ENCODE measurements at regions not wholly inside any gene's neighbourhood (a gene's known extent, or its start where the extent isn't known, plus 50 kb on each side); places are given as distances from the start of the nearest gene placed in this dataset.

DNA sequence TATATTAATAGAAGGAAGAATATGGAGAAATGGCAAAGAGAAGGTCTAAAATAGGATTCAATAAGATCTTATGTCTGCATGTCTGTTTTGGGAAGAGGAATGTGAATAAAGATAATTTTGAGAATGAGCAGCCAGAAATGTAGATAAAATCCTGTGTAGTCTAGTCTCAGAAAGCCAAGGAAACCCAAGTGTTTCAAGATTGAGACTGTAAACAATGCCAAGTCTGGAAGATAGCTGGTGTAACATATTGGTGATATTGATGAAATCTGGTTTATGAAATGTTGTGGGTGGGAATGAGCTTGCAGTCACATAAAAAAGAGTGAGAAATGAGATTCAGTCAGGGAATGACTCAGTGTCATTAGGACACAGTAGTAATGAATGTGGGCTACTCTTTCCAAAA lies 1180.3 kb upstream of the PCDH20 start:
- TF ChIP-seq, protein P1, sequence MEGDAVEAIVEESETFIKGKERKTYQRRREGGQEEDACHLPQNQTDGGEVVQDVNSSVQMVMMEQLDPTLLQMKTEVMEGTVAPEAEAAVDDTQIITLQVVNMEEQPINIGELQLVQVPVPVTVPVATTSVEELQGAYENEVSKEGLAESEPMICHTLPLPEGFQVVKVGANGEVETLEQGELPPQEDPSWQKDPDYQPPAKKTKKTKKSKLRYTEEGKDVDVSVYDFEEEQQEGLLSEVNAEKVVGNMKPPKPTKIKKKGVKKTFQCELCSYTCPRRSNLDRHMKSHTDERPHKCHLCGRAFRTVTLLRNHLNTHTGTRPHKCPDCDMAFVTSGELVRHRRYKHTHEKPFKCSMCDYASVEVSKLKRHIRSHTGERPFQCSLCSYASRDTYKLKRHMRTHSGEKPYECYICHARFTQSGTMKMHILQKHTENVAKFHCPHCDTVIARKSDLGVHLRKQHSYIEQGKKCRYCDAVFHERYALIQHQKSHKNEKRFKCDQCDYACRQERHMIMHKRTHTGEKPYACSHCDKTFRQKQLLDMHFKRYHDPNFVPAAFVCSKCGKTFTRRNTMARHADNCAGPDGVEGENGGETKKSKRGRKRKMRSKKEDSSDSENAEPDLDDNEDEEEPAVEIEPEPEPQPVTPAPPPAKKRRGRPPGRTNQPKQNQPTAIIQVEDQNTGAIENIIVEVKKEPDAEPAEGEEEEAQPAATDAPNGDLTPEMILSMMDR (IDR thresholded peaks at IDR 0.05; ENCODE audit: poor library complexity), result no peak
- TF ChIP-seq EZH2phosphoT487 (IDR thresholded peaks at IDR 0.05; ENCODE audit: low read depth, severe bottlenecking, unreplicated experiment), result no peak
- TF ChIP-seq EZH2 (IDR thresholded peaks at IDR 0.05; ENCODE audit: borderline replicate concordance), result no peak

Data from hepatocyte (in vitro differentiated cells).